Lower leg skin (tissue), 4 donors: ENCODE measurements at regions not wholly inside any gene's neighbourhood (a gene's known extent, or its start where the extent isn't known, plus 50 kb on each side); places are given as distances from the start of the nearest gene placed in this dataset.

Source experiments
- DNase-seq, 2 donors: peaks; one replicate each; pipeline ENCODE4 v3.0.0-alpha.2; 2019; ENCODE audit warnings: low spot score in 2 of 2
- H3K4me3 ChIP-seq: fragments of 200-600 bp; sonication (generic); 2 replicates; pipeline ENCODE4 v1.5.1; 2017; ENCODE audit warnings: mild to moderate bottlenecking, low read depth; ENCODE audit not compliant: poor library complexity, severe bottlenecking
- CTCF ChIP-seq, 3 donors: fragments of 450-650 bp; IDR thresholded peaks; one replicate each; pipeline ENCODE4 v1.5.1; 2016; ENCODE audit warnings: antibody characterized with exemption in 3 of 3, mild to moderate bottlenecking in 3 of 3, moderate library complexity in 2 of 3
- POLR2A ChIP-seq, 2 donors: fragments of 450-650 bp; IDR thresholded peaks; one replicate each; pipeline ENCODE4 v1.6.1; 2016 to 2017; ENCODE audit warnings: antibody characterized with exemption in 2 of 2, mild to moderate bottlenecking in 1 of 2, moderate library complexity in 1 of 2
- WGBS, 2 donors: methylation state at CpG; one replicate each; pipeline ENCODE4 v1.1.5; 2018; 5-methylcytosine and 5-hydroxymethylcytosine counted together
- intact Hi-C: fragments of 100-400 bp; cut with DNase I; formaldehyde crosslinking; loops from one replicate; pipeline ENCODE4 v1.15.0; 2023; ENCODE audit warnings: low total_unique reads

DNA sequence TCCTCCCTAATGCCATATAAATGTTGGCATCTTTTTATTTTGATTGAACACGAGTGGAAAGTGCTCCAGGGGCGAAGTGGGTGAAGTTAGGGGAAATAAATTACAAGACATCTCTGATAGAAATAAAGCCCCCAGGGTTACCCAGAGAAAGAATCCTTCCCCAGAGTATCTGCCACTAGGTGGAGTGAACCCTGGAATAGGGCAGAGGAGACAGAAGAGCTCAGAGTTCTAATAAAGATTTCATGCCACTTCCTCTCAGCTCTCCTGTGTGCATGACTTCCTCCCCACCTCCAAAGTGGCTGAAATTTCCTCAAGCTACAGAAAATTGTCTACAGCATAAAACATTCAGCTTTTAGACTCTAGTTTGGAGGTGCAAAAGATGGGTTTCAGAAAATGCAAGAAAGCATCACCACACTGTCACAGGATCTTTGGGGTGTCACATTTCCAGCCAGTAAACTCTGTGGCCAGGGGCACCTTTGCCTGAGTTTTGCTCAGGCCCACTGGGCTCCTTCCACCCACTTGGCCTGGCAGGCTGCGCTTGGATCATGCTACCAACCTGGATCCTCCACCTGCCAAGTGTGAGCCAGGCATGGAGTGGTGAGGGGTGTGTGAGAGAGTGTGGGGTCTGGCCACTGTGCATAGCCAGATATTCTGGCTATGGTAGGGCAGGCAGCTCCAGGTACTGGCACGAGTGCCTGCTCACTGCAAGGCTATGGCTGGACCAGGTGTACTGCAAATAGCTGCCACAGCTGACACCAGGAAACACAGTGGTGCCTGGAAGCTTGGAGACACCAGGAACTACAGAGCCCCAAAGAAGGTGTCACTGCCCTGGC lies 208.8 kb upstream of the USP25 start:
- intact Hi-C loops, result no loop called here
- no peak for DNase-seq
- H3K4me3 ChIP-seq, result no peak overlapping the region
- WGBS, 2 donors, result 54 to 59% methylated on average over 4 of the region's 4 CpGs
- no peak for TF ChIP-seq CTCF (IDR thresholded peaks at IDR 0.05)
- TF ChIP-seq POLR2A (IDR thresholded peaks at IDR 0.05), result no peak

DNA sequence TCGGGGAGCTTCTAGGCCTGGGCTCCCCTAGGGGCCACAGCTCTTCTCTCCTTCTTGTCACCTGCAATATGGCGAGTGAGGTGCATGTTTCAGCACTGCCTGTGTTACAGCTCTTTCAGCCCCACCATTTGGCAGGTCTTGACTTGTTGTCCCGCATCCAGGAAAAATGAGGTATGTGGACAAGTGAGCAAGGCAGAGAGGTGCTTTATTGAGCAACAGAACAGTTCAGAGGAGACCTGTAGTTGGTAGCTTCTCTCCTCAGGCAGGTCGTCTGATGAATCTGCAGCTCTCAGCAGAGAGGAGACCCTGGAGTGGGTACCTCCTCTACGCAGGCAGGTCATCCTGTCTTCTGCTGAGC lies 208.2 kb upstream of the USP25 start:
- TF ChIP-seq CTCF (IDR thresholded peaks at IDR 0.05) (no peak), POLR2A (IDR thresholded peaks at IDR 0.05) (no peak)
- intact Hi-C loops, result no loop called here
- 84 to 92% methylated on average over 5 of the region's 5 CpGs for WGBS, 2 donors
- DNase-seq, result no peak
- no peak overlapping the region for H3K4me3 ChIP-seq

DNA sequence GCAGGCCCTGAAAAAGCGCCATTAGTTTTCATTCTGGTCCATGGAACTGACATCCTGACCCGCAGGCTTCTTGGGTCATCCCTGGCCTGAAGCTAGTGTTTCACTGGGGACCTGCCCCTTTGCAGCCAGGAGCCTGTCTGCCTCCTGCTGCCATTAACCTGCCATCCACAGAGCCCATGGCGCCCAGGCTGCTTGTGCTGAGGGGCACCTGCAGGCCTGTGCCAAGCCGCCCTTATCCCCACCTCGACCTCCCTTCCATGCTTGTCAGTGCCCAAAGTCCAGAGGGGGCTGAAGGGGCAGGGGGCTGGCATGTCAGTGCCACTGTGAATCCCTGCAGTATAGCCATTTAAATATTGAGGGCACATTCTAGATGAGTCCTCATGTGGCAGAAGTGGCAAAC lies 207.6 kb upstream of the USP25 start:
- 95 to 98% methylated on average over 5 of the region's 5 CpGs for WGBS, 2 donors
- no peak for DNase-seq
- no peak overlapping the region for H3K4me3 ChIP-seq
- intact Hi-C loops, result no loop called here
- TF ChIP-seq POLR2A (IDR thresholded peaks at IDR 0.05) (no peak), CTCF (IDR thresholded peaks at IDR 0.05) (no peak)

DNA sequence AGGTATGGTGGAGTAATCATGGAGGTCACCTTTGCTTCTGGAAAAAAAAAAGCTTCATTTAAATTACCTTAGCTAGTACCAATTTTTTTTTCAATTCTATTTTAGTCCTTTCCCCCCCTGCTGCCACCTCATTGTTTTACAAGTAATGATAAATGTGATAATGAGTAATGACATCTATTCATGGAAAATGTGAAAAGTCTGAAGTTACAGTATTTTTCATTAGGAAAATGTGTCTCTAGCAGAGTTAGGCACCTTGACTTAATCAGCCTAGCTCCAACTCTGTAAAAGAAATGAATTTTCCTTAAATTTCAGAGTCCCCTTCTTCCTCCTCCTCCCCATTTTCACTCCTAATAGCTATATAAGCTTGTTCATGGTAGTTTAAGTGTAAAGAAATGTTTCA lies 204.9 kb upstream of the USP25 start:
- no peak for DNase-seq
- intact Hi-C loops, result no loop called here
- H3K4me3 ChIP-seq, result no peak overlapping the region
- TF ChIP-seq CTCF (IDR thresholded peaks at IDR 0.05) (no peak), POLR2A (IDR thresholded peaks at IDR 0.05) (no peak)

DNA sequence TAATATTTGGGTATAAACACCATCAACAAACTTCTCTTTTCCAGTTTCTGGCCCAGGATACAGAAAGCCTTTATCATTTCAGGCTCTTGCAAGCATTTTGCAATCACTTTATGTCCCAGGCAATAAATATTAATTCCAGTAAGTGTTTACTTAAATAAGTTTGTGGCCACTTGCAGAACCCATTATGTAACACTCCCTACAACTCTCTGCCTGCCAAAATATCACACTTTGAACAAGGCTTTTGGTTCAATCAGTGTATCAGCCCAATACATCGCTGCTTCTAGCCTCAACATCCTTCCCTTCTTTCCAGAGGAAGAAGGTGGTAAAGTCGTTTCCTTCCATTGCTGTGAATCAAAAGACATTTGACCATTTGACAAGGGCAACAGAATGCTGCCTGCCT lies 203.0 kb upstream of the USP25 start:
- intact Hi-C loops, result no loop called here
- 38 to 47% methylated on average over 2 of the region's 2 CpGs for WGBS, 2 donors
- TF ChIP-seq POLR2A (IDR thresholded peaks at IDR 0.05), result no peak
- no peak for TF ChIP-seq CTCF (IDR thresholded peaks at IDR 0.05)
- H3K4me3 ChIP-seq, result no peak overlapping the region
- DNase-seq, result no peak

DNA sequence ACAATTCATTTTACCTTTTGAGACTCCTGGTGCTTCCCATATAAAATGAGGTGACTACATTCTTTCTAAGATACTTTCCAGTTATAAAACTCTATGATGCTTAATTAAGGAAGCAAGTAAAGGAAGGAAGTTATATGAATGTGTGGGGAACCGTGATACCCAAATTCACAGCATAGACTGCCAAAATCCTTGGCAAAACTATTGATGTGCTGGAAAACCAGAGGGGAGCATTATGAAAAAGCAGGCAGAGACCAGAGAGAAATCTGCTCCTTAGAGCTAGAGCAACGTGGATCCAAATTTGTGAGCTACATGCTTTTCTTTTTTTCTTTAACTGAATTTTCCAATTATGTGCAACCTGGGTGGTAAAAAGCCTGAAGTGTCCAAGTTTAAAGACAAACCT lies 201.4 kb upstream of the USP25 start:
- no peak overlapping the region for H3K4me3 ChIP-seq
- no peak for DNase-seq
- intact Hi-C loops, result no loop called here
- TF ChIP-seq POLR2A (IDR thresholded peaks at IDR 0.05), result no peak
- TF ChIP-seq CTCF (IDR thresholded peaks at IDR 0.05), result no peak
- 24 to 35% methylated on average over 2 of the region's 2 CpGs for WGBS, 2 donors
